CD4-positive, alpha-beta T cell (primary cell): ENCODE measurements at regions not wholly inside any gene's neighbourhood (a gene's known extent, or its start where the extent isn't known, plus 50 kb on each side); places are given as distances from the start of the nearest gene placed in this dataset.
"Not testable (repeated sequence)": the region's sequence is repeated elsewhere in the genome, so short reads cannot be mapped to it uniquely, and the experiment has no call there.

Experiments
- ATAC-seq: fragments of 200-7000 bp; cut with Tn5 transposase; one replicate; pipeline ENCODE4 v1.10.0; 2022; ENCODE audit warnings: mild to moderate bottlenecking; ENCODE audit not compliant: poor library complexity
- CTCF ChIA-PET: fragments of 350-600 bp; sonication (Branson Sonifier 250); formaldehyde crosslinking; loops from one replicate; lab custom pipeline; 2021; ENCODE audit warnings: antibody characterized with exemption, inconsistent platforms; lab: Charles Lee
- POLR2A ChIA-PET: fragments of 350-600 bp; sonication (Branson Sonifier 250); formaldehyde crosslinking; loops from one replicate; lab custom pipeline; 2021; ENCODE audit warnings: antibody characterized with exemption, inconsistent platforms; lab: Charles Lee
- DNase-seq, 14 experiments: peaks; one replicate each; pipeline ENCODE4 v3.0.0-alpha.2; 2013 to 2020; ENCODE audit warnings: mixed read lengths in 2 of 14
- H3K27ac ChIP-seq, 2 donors: one replicate each; pipeline versions ENCODE4 v1.5.1 to v1.7.0; 2013; ENCODE audit warnings: low read length in 2 of 2, low read depth in 1 of 2, mild to moderate bottlenecking in 1 of 2
- H3K27me3 ChIP-seq, 2 experiments: 1 replicate in 1 of 2; 2 replicates in 1 of 2; pipeline versions ENCODE4 v1.6.1 to v1.7.0; 2013; ENCODE audit warnings: low read length in 2 of 2, control low read depth in 1 of 2, mild to moderate bottlenecking in 1 of 2, moderate library complexity in 1 of 2; ENCODE audit not compliant: insufficient read depth in 2 of 2, control insufficient read depth in 1 of 2
- H3K36me3 ChIP-seq: one replicate; pipeline ENCODE4 v1.6.1; 2013; ENCODE audit warnings: low read length, control low read depth; ENCODE audit not compliant: insufficient read depth
- H3K4me1 ChIP-seq: one replicate; pipeline ENCODE4 v1.6.1; 2013; ENCODE audit warnings: low read length, control low read depth; ENCODE audit not compliant: insufficient read depth
- H3K4me3 ChIP-seq: one replicate; pipeline ENCODE4 v1.5.1; 2013; ENCODE audit warnings: mild to moderate bottlenecking, low read length, moderate library complexity
- H3K9me3 ChIP-seq, 2 experiments: 1 replicate in 1 of 2; 2 replicates in 1 of 2; pipeline versions ENCODE4 v1.6.1 to v1.7.0; 2013; ENCODE audit warnings: low read length in 2 of 2, mild to moderate bottlenecking in 2 of 2, control low read depth in 1 of 2, moderate library complexity in 1 of 2; ENCODE audit not compliant: control insufficient read depth in 1 of 2, insufficient read depth in 1 of 2
- H3K27ac Mint-ChIP-seq: one replicate; pipeline ENCODE4 v1.8.0; 2020; ENCODE audit warnings: mixed read lengths
- H3K27me3 Mint-ChIP-seq: one replicate; pipeline ENCODE4 v1.8.0; 2021; ENCODE audit warnings: mixed read lengths
- H3K36me3 Mint-ChIP-seq: one replicate; pipeline ENCODE4 v1.8.0; 2021; ENCODE audit warnings: low read depth, mixed read lengths
- H3K4me1 Mint-ChIP-seq: one replicate; pipeline ENCODE4 v1.8.0; 2021; ENCODE audit warnings: low read depth, mixed read lengths
- H3K4me3 Mint-ChIP-seq: one replicate; pipeline ENCODE4 v1.8.0; 2020; ENCODE audit warnings: mild to moderate bottlenecking, mixed read lengths
- H3K9me3 Mint-ChIP-seq: one replicate; pipeline ENCODE4 v1.8.0; 2020; ENCODE audit warnings: mixed read lengths
- CTCF ChIP-seq: fragments of 200-600 bp; IDR thresholded peaks from one replicate; pipeline ENCODE4 v1.8.0; 2022; ENCODE audit warnings: antibody characterized with exemption, mild to moderate bottlenecking
- intact Hi-C, 2 experiments: fragments of 100-400 bp; cut with DNase I in 1 of 2; cut with micrococcal nuclease in 1 of 2; formaldehyde crosslinking; loops; one replicate each; pipeline versions ENCODE4 v1.15.1 to v1.9.0; 2023 to 2025; cut with DNase I, micrococcal nuclease

- Histone ChIP-seq H3K27me3 (no peaks in the 10 kb centered on the region), H3K27ac (no peak overlapping the region), H3K4me3 (no peak overlapping the region), H3K9me3 (peaks cover 0 to 5% of the 10 kb centered on the region in 2 experiments), H3K4me1 (no peaks in the 10 kb centered on the region), H3K36me3 (no peaks in the 10 kb centered on the region)
- Mint-ChIP-seq H3K27me3 (no peaks in the 10 kb centered on the region), H3K4me1 (no peaks in the 10 kb centered on the region), H3K9me3 (no peaks in the 10 kb centered on the region), H3K27ac (no peak overlapping the region), H3K4me3 (no peak overlapping the region), H3K36me3 (no peaks in the 10 kb centered on the region)
- ATAC-seq (no peak), DNase-seq (no peak)
- ChIA-PET POLR2A (no interaction called here), CTCF (no interaction called here)
- no peak for TF ChIP-seq CTCF
- intact Hi-C loops: no loop called here
Observed at GRCh38 chr5:39755986-39756385, 331.2 kb upstream of the DAB2 start.

- Histone ChIP-seq H3K27ac (no peak overlapping the region), H3K36me3 (no peaks in the 10 kb centered on the region), H3K4me3 (no peak overlapping the region), H3K4me1 (no peaks in the 10 kb centered on the region), H3K9me3 (peaks cover 0 to 5% of the 10 kb centered on the region in 2 experiments), H3K27me3 (no peaks in the 10 kb centered on the region)
- Mint-ChIP-seq H3K4me3 (no peak overlapping the region), H3K36me3 (no peaks in the 10 kb centered on the region), H3K27me3 (no peaks in the 10 kb centered on the region), H3K27ac (no peak overlapping the region), H3K4me1 (no peaks in the 10 kb centered on the region), H3K9me3 (no peaks in the 10 kb centered on the region)
- no peak for ATAC-seq
- no peak for TF ChIP-seq CTCF
- POLR2A ChIA-PET: no interaction called here
- DNase-seq: no peak
- CTCF ChIA-PET: no interaction called here
- intact Hi-C loops: no loop called here
Observed at GRCh38 chr5:39755452-39755851, 330.7 kb upstream of the DAB2 start.

GRCh38 chr5:39753747-39754146, 329.0 kb upstream of the DAB2 start:
- not testable (repeated sequence) for H3K27ac Mint-ChIP-seq, ATAC-seq
- peaks cover 14% of the 10 kb centered on the region for H3K27me3 Mint-ChIP-seq

GRCh38 chr5:39750661-39751060, 325.9 kb upstream of the DAB2 start:
- Histone ChIP-seq H3K27ac (no peak overlapping the region), H3K36me3 (no peaks in the 10 kb centered on the region), H3K4me1 (no peaks in the 10 kb centered on the region), H3K9me3 (peaks cover 0 to 5% of the 10 kb centered on the region in 2 experiments), H3K27me3 (no peaks in the 10 kb centered on the region), H3K4me3 (no peak overlapping the region)
- CTCF ChIA-PET: no interaction called here
- no peaks in the 10 kb centered on the region for H3K9me3 Mint-ChIP-seq
- no peaks in the 10 kb centered on the region for H3K4me1 Mint-ChIP-seq
- no peak for DNase-seq
- intact Hi-C loops: no loop called here
- H3K27ac Mint-ChIP-seq: no peak overlapping the region
- POLR2A ChIA-PET: no interaction called here
- no peak for ATAC-seq
- no peak for TF ChIP-seq CTCF
- no peak overlapping the region for H3K4me3 Mint-ChIP-seq
- H3K36me3 Mint-ChIP-seq: no peaks in the 10 kb centered on the region
- H3K27me3 Mint-ChIP-seq: peaks cover 14% of the 10 kb centered on the region

More at GRCh38 chr5:39753747-39754146, 329.0 kb upstream of the DAB2 start:
- DNase-seq, intact Hi-C loops, H3K9me3 Mint-ChIP-seq, CTCF ChIA-PET, H3K4me1 ChIP-seq, POLR2A ChIA-PET, H3K9me3 ChIP-seq, H3K36me3 ChIP-seq, H3K27ac ChIP-seq, H3K27me3 ChIP-seq, H3K36me3 Mint-ChIP-seq, H3K4me3 ChIP-seq, H3K4me3 Mint-ChIP-seq, H3K4me1 Mint-ChIP-seq: not testable (repeated sequence)
